HFFc6 (cell line): ENCODE measurements at regions not wholly inside any gene's neighbourhood (a gene's known extent, or its start where the extent isn't known, plus 50 kb on each side); places are given as distances from the start of the nearest gene placed in this dataset.

Source experiments
- DNase-seq: peaks from one replicate; pipeline ENCODE4 v3.0.0-alpha.2; 2018
- H3K27ac Mint-ChIP-seq: 2 replicates; pipeline ENCODE4 v1.8.0; 2020; ENCODE audit warnings: mild to moderate bottlenecking, mixed read lengths
- H3K27me3 Mint-ChIP-seq: 2 replicates; pipeline ENCODE4 v1.8.0; 2021; ENCODE audit warnings: mild to moderate bottlenecking, moderate library complexity, mixed read lengths; ENCODE audit not compliant: insufficient read depth
- H3K36me3 Mint-ChIP-seq: 2 replicates; pipeline ENCODE4 v1.8.0; 2021; ENCODE audit warnings: low read depth, mixed read lengths
- H3K4me1 Mint-ChIP-seq: 2 replicates; pipeline ENCODE4 v1.8.0; 2020; ENCODE audit warnings: low read depth, mixed read lengths
- H3K4me3 Mint-ChIP-seq: 2 replicates; pipeline ENCODE4 v1.8.0; 2020; ENCODE audit warnings: mild to moderate bottlenecking, moderate library complexity, mixed read lengths
- H3K9me3 Mint-ChIP-seq: 2 replicates; pipeline ENCODE4 v1.8.0; 2020; ENCODE audit warnings: mild to moderate bottlenecking, mixed read lengths
- TF ChIP-seq, protein P1 (sequence below): fragments of 200-600 bp; sonication (generic); IDR thresholded peaks from 2 replicates; pipeline ENCODE4 v1.5.0; 2021; ENCODE audit warnings: antibody characterized with exemption, mild to moderate bottlenecking

GRCh38 chr14:101009531-101009930 lies 106.0 kb upstream of the RTL1 start:
- H3K4me1 Mint-ChIP-seq = peaks cover 40% of the 10 kb centered on the region
- H3K36me3 Mint-ChIP-seq = peaks cover 46% of the 10 kb centered on the region
- peaks cover 34% of the 10 kb centered on the region for H3K27me3 Mint-ChIP-seq
- H3K4me3 Mint-ChIP-seq = no peak overlapping the region; the same call in 1 of the 2 replicates
- no peak for DNase-seq
- H3K27ac Mint-ChIP-seq = peak overlapping the region; percentile 6; the same call in 1 of the 2 replicates
- TF ChIP-seq, protein P1, sequence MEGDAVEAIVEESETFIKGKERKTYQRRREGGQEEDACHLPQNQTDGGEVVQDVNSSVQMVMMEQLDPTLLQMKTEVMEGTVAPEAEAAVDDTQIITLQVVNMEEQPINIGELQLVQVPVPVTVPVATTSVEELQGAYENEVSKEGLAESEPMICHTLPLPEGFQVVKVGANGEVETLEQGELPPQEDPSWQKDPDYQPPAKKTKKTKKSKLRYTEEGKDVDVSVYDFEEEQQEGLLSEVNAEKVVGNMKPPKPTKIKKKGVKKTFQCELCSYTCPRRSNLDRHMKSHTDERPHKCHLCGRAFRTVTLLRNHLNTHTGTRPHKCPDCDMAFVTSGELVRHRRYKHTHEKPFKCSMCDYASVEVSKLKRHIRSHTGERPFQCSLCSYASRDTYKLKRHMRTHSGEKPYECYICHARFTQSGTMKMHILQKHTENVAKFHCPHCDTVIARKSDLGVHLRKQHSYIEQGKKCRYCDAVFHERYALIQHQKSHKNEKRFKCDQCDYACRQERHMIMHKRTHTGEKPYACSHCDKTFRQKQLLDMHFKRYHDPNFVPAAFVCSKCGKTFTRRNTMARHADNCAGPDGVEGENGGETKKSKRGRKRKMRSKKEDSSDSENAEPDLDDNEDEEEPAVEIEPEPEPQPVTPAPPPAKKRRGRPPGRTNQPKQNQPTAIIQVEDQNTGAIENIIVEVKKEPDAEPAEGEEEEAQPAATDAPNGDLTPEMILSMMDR = no peak
- H3K9me3 Mint-ChIP-seq = peaks cover 20% of the 10 kb centered on the region

GRCh38 chr14:101010293-101010692 lies 106.8 kb upstream of the RTL1 start:
- no peak for DNase-seq
- TF ChIP-seq, protein P1 = no peak
- peaks cover 27% of the 10 kb centered on the region for H3K27me3 Mint-ChIP-seq
- peaks cover 33% of the 10 kb centered on the region for H3K4me1 Mint-ChIP-seq
- peaks cover 39% of the 10 kb centered on the region for H3K36me3 Mint-ChIP-seq
- H3K27ac Mint-ChIP-seq = peak overlapping the region; percentile 6; the same call in 1 of the 2 replicates
- no peak overlapping the region for H3K4me3 Mint-ChIP-seq
- H3K9me3 Mint-ChIP-seq = peaks cover 14% of the 10 kb centered on the region

- H3K36me3 Mint-ChIP-seq = peaks cover 39% of the 10 kb centered on the region
- peaks cover 31% of the 10 kb centered on the region for H3K4me1 Mint-ChIP-seq
- H3K27ac Mint-ChIP-seq = no peak overlapping the region
- no peak for DNase-seq
- peaks cover 14% of the 10 kb centered on the region for H3K9me3 Mint-ChIP-seq
- peaks cover 27% of the 10 kb centered on the region for H3K27me3 Mint-ChIP-seq
- TF ChIP-seq, protein P1 = no peak
- no peak overlapping the region for H3K4me3 Mint-ChIP-seq
Observed at GRCh38 chr14:101010835-101011234, 107.3 kb upstream of the RTL1 start.

GRCh38 chr14:101017209-101017608 lies 113.7 kb upstream of the RTL1 start:
- TF ChIP-seq, protein P1 = no peak
- Mint-ChIP-seq H3K27ac (no peak overlapping the region), H3K27me3 (peaks cover 32% of the 10 kb centered on the region), H3K9me3 (peaks cover 21% of the 10 kb centered on the region), H3K36me3 (peaks cover 49% of the 10 kb centered on the region), H3K4me1 (peaks cover 25% of the 10 kb centered on the region), H3K4me3 (no peak overlapping the region)
- DNase-seq = peak; percentile 49

DNA sequence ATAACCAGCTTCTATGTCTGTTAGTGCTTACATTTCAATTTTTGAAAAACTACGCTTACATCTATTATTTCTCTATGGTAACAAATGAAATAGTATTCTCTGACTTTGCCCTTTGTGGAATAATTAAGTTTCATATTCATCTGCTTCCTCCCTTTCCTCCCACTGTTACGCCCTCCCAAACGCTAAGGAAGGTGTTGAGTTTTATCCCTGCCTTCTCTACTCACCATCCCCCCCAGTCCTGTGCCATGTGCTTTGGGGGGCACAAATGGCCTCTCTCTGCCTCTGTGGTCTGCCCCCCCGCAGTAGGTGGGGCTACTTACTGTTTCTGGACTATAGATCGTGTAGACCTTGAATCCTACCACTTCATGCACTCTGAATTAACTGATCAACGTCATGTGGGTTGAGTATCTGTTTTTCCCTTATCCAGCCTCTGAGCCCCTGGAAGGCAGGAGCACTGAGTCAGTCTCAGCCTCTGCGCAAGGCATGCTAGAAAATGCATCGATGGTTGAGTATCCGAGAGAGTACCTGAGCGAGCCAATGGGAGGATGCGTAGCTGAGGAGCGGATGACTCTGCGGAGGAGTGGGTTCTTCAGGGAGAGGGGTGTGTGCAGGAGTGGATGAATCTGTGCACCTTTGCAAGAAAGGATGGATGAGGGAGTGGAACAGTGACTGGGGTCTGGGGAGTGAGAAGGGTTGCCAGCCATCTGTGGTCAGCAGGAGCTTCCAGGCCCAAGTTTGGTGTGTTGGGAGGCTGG lies 114.5 kb upstream of the RTL1 start:
- Mint-ChIP-seq H3K27me3 (peaks cover 32% of the 10 kb centered on the region), H3K4me3 (no peak overlapping the region), H3K9me3 (peaks cover 22% of the 10 kb centered on the region), H3K36me3 (peaks cover 49% of the 10 kb centered on the region), H3K4me1 (peaks cover 21% of the 10 kb centered on the region), H3K27ac (peak overlapping the region; percentile 67)
- TF ChIP-seq, protein P1 = no peak
- no peak for DNase-seq
